HEK293 (cell line): ENCODE measurements at regions not wholly inside any gene's neighbourhood (a gene's known extent, or its start where the extent isn't known, plus 50 kb on each side); places are given as distances from the start of the nearest gene placed in this dataset.

Experiments used
- CTCF ChIA-PET: fragments of 350-600 bp; formaldehyde crosslinking; extraction: SDS; loops from one replicate; lab custom pipeline; 2021; ENCODE audit warnings: antibody characterized with exemption; lab: Yijun Ruan, JAX
- POLR2A ChIA-PET: fragments of 300-600 bp; formaldehyde crosslinking; extraction: SDS; loops from one replicate; lab custom pipeline; 2020; ENCODE audit warnings: antibody characterized with exemption, inconsistent platforms; lab: Yijun Ruan, JAX
- H3K27ac ChIP-seq: fragments of 200-500 bp; sonication (Bioruptor generic); 2 replicates; pipeline ENCODE4 v1.5.1; 2014; ENCODE audit warnings: low read depth, low read length, control low read depth, inconsistent platforms; ENCODE audit errors: extremely low read depth
- H3K36me3 ChIP-seq, 2 experiments: fragments of 200-500 bp in 1 of 2; sonication (Bioruptor generic) in 1 of 2; 1 replicate in 1 of 2; 2 replicates in 1 of 2; pipeline ENCODE4 v1.5.1; 2014 to 2017; ENCODE audit warnings: inconsistent platforms in 2 of 2, low read length in 2 of 2; ENCODE audit not compliant: control insufficient read depth in 2 of 2, insufficient read depth in 1 of 2
- H3K4me1 ChIP-seq: fragments of 200-500 bp; sonication (Bioruptor generic); 2 replicates; pipeline ENCODE4 v1.5.1; 2014; ENCODE audit warnings: mild to moderate bottlenecking, low read length, inconsistent platforms; ENCODE audit not compliant: control insufficient read depth, insufficient read depth
- H3K4me3 ChIP-seq: 2 replicates; pipeline ENCODE4 v1.5.1; 2011; ENCODE audit warnings: low read depth, mild to moderate bottlenecking, control low read depth, low read length, moderate library complexity
- H3K9me3 ChIP-seq: fragments of 200-500 bp; sonication (Bioruptor generic); 2 replicates; pipeline ENCODE4 v1.5.1; 2014; ENCODE audit warnings: low read depth, low read length, inconsistent platforms; ENCODE audit not compliant: control insufficient read depth, insufficient read depth
- GLIS2 ChIP-seq: fragments of 450-650 bp; formaldehyde crosslinking; IDR thresholded peaks from 2 replicates; pipeline ENCODE4 v1.5.1; 2016; ENCODE audit warnings: missing biosample characterization, missing genetic modification characterization
- KLF8 ChIP-seq: fragments of 450-650 bp; formaldehyde crosslinking; IDR thresholded peaks from 2 replicates; pipeline ENCODE4 v1.5.1; 2016; ENCODE audit warnings: missing biosample characterization, missing genetic modification characterization
- RBAK ChIP-seq: fragments of 450-650 bp; formaldehyde crosslinking; IDR thresholded peaks from 2 replicates; pipeline ENCODE4 v1.5.1; 2016; ENCODE audit warnings: missing biosample characterization, missing genetic modification characterization
- ZBTB1 ChIP-seq: fragments of 450-650 bp; formaldehyde crosslinking; IDR thresholded peaks from 2 replicates; pipeline ENCODE4 v1.5.1; 2016; ENCODE audit warnings: missing biosample characterization, missing genetic modification characterization
- ZBTB17 ChIP-seq: fragments of 450-650 bp; formaldehyde crosslinking; IDR thresholded peaks from 2 replicates; pipeline ENCODE4 v1.5.1; 2016; ENCODE audit warnings: missing biosample characterization, missing genetic modification characterization
- ZFP37 ChIP-seq: fragments of 450-650 bp; formaldehyde crosslinking; IDR thresholded peaks from 2 replicates; pipeline ENCODE4 v1.5.1; 2016; ENCODE audit warnings: missing biosample characterization, missing genetic modification characterization
- ZNF132 ChIP-seq: fragments of 450-650 bp; formaldehyde crosslinking; IDR thresholded peaks from 2 replicates; pipeline ENCODE4 v1.5.1; 2017; ENCODE audit warnings: missing biosample characterization, missing genetic modification characterization, borderline replicate concordance
- ZNF140 ChIP-seq: fragments of 450-650 bp; formaldehyde crosslinking; IDR thresholded peaks from 2 replicates; pipeline ENCODE4 v1.5.1; 2016; ENCODE audit warnings: missing biosample characterization, missing genetic modification characterization
- ZNF174 ChIP-seq: fragments of 450-650 bp; formaldehyde crosslinking; IDR thresholded peaks from 2 replicates; pipeline ENCODE4 v1.5.0; 2017; ENCODE audit warnings: missing biosample characterization, mild to moderate bottlenecking, missing genetic modification characterization
- ZNF211 ChIP-seq: fragments of 450-650 bp; formaldehyde crosslinking; IDR thresholded peaks from 2 replicates; pipeline ENCODE4 v1.5.1; 2016; ENCODE audit warnings: low read depth, missing biosample characterization, missing genetic modification characterization
- ZNF223 ChIP-seq: fragments of 450-650 bp; formaldehyde crosslinking; IDR thresholded peaks from 2 replicates; pipeline ENCODE4 v1.5.1; 2016; ENCODE audit warnings: missing biosample characterization, missing genetic modification characterization
- ZNF23 ChIP-seq: fragments of 450-650 bp; formaldehyde crosslinking; IDR thresholded peaks from 2 replicates; pipeline ENCODE4 v1.5.1; 2016; ENCODE audit warnings: missing biosample characterization, missing genetic modification characterization, borderline replicate concordance
- ZNF248 ChIP-seq: fragments of 450-650 bp; formaldehyde crosslinking; IDR thresholded peaks from 2 replicates; pipeline ENCODE4 v1.5.1; 2017; ENCODE audit warnings: missing biosample characterization, missing genetic modification characterization
- ZNF280C ChIP-seq: fragments of 450-650 bp; formaldehyde crosslinking; IDR thresholded peaks from 2 replicates; pipeline ENCODE4 v1.5.1; 2016; ENCODE audit warnings: missing biosample characterization, missing genetic modification characterization
- ZNF292 ChIP-seq: fragments of 450-650 bp; formaldehyde crosslinking; IDR thresholded peaks from 2 replicates; pipeline ENCODE4 v1.5.1; 2016; ENCODE audit warnings: low read depth, missing biosample characterization, missing genetic modification characterization, borderline replicate concordance
- ZNF341 ChIP-seq: fragments of 450-650 bp; formaldehyde crosslinking; IDR thresholded peaks from 2 replicates; pipeline ENCODE4; 2016; ENCODE audit warnings: low read depth, missing biosample characterization, missing genetic modification characterization
- ZNF530 ChIP-seq: fragments of 450-650 bp; formaldehyde crosslinking; IDR thresholded peaks from 2 replicates; pipeline ENCODE4 v1.5.1; 2016; ENCODE audit warnings: low read depth, missing biosample characterization, missing genetic modification characterization
- ZNF623 ChIP-seq: fragments of 450-650 bp; formaldehyde crosslinking; IDR thresholded peaks from 2 replicates; pipeline ENCODE4 v1.5.1; 2016; ENCODE audit warnings: missing biosample characterization, missing genetic modification characterization
- ZNF660 ChIP-seq: fragments of 450-650 bp; IDR thresholded peaks from 2 replicates; pipeline ENCODE4 v1.5.1; 2018; ENCODE audit warnings: missing biosample characterization, mild to moderate bottlenecking, missing genetic modification characterization
- ZNF704 ChIP-seq: fragments of 450-650 bp; formaldehyde crosslinking; IDR thresholded peaks from 2 replicates; pipeline ENCODE4 v1.5.1; 2016; ENCODE audit warnings: missing biosample characterization, missing genetic modification characterization
- ZNF768 ChIP-seq: fragments of 450-650 bp; formaldehyde crosslinking; IDR thresholded peaks from 2 replicates; pipeline ENCODE4 v1.5.1; 2018; ENCODE audit warnings: missing biosample characterization, mild to moderate bottlenecking, missing genetic modification characterization
- ZSCAN5A ChIP-seq: fragments of 450-650 bp; formaldehyde crosslinking; IDR thresholded peaks from 2 replicates; pipeline ENCODE4 v1.5.1; 2016; ENCODE audit warnings: missing biosample characterization, missing genetic modification characterization

- no peaks in the 10 kb centered on the region for H3K36me3 ChIP-seq
- CTCF ChIA-PET = no interaction called here
- H3K9me3 ChIP-seq = no peaks in the 10 kb centered on the region
- POLR2A ChIA-PET = no interaction called here
- no peak overlapping the region for H3K27ac ChIP-seq
- TF ChIP-seq ZFP37 (tag by site-specific recombination) (no peak), ZNF530 (no peak), KLF8 (no peak), ZBTB17 (tag by site-specific recombination) (no peak), ZNF623 (tag by site-specific recombination) (no peak), ZNF660 (tag by site-specific recombination) (no peak), ZNF704 (tag by site-specific recombination) (no peak), ZSCAN5A (no peak), ZNF248 (tag by site-specific recombination) (no peak), ZNF341 (tag by site-specific recombination) (no peak), ZNF292 (tag by site-specific recombination) (no peak), ZNF132 (tag by site-specific recombination) (no peak)
- H3K4me3 ChIP-seq = no peak overlapping the region
- H3K4me1 ChIP-seq = peaks cover 8% of the 10 kb centered on the region
These were observed 502.8 kb upstream of the CDH11 start for GRCh38 chr16:65624666-65625065.

- H3K4me1 ChIP-seq = peaks cover 8% of the 10 kb centered on the region
- TF ChIP-seq ZNF174 (tag by site-specific recombination) = no peak
- no peak for TF ChIP-seq ZNF140 (tag by site-specific recombination)
- no peak for TF ChIP-seq ZNF23
- TF ChIP-seq GLIS2 (tag by site-specific recombination) = no peak
- no peak for TF ChIP-seq ZNF223 (tag by site-specific recombination)
- no peak for TF ChIP-seq ZNF211 (tag by site-specific recombination)
- TF ChIP-seq ZNF280C (tag by site-specific recombination) = no peak
- no peak for TF ChIP-seq ZBTB1
- no peak for TF ChIP-seq RBAK (tag by site-specific recombination)
- TF ChIP-seq ZNF768 (tag by site-specific recombination) = no peak
- H3K27ac ChIP-seq = no peak overlapping the region
- ChIA-PET POLR2A (no interaction called here), CTCF (no interaction called here)
- no peak overlapping the region for H3K4me3 ChIP-seq
- no peaks in the 10 kb centered on the region for H3K36me3 ChIP-seq
- no peaks in the 10 kb centered on the region for H3K9me3 ChIP-seq
These were observed 502.4 kb upstream of the CDH11 start for GRCh38 chr16:65624229-65624628.
